GM21825 (cell line): ENCODE measurements at regions not wholly inside any gene's neighbourhood (a gene's known extent, or its start where the extent isn't known, plus 50 kb on each side); places are given as distances from the start of the nearest gene placed in this dataset.
A peak's percentile ranks its signal among the peaks of the same experiment; 100 is the strongest.

Experiments used
- ATAC-seq: cut with Tn5 transposase; IDR thresholded peaks from one replicate; pipeline ENCODE4 v1.9.1; 2021; ENCODE audit warnings: mild to moderate bottlenecking, moderate library complexity; ENCODE audit not compliant: unreplicated experiment

DNA sequence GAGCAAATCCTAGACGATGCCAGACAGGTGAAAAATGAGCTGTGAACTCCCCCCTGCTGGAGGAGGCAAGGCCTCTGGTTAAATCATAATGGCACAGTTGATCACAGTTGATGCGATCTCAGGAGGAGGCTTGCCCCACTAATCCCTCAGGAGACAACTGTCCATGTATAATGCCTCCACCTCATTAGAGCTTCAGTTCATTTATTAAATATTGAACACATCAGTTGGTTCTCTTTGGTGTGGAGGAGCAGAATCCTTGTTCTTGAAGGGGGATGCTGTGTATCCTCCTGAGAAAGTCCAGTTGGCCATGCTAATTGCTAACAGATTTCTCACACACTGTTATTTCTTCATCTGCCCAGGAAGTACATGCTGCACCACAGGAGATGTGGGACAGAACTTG, 290.5 kb downstream of the IGSF11 start:
- ATAC-seq, result no peak

DNA sequence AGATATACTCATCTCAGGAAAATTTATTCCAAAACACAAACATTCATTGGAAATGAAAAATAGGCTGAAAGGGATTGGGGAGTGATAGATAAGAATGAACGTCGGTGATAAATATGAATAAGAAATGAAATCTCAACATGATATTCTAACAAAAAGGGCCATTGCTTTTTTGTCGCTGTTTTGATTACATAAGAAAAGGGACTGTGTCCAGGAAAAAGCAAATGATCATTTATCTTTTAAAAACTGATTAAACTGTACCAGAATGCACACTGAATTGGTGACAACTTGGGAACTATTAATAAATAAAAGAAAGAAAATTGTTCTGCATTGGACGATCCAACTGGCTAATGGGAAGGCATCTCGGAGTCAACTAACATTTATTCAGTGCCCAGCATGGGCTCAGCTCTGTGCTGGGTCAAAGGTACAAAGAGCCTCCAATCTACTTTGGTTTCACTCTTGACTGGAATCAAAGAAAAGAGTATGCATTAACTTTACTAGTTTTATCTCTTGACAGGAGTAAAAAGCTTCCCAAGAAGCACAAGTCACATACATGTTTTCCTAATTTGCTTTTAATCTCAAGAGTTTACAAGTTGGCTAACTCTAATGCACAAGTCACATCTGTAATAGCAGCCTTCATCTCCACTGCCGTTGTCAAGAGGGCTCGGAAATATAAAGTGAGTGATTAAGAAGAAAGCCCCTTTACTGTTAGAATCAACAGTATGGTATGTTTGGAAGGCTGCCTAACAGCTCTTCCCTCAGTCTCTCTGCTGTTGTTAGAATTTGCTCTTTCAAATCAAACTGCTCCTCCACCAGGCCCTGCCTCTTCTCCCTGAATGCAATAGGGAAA, 280.0 kb downstream of the IGSF11 start:
- ATAC-seq, result no peak

DNA sequence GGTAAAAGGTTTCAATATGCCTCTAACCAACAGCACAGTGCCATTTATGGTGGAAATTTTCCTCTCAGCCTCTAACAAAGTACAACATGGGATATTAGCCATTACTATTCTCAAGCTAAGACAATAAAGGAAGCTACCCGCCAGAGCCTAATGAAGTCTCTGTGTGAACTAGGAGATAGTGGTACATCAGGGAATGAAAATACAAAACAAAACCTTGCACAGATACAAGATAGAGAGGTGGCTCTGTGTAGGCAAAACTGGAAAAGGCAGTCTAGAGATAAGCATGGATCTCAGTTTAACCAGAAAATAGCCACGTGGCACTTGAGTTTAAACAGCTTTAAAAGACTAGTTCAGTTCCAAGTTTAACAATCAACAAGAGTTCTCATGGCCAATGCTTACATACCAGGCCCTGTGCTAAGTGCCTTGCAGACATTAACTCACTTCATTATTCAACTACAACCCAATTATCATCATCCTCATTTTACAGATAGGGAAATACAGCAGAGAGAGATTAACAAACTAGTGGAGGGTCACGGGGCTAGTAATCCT, 279.3 kb downstream of the IGSF11 start:
- ATAC-seq, result no peak

DNA sequence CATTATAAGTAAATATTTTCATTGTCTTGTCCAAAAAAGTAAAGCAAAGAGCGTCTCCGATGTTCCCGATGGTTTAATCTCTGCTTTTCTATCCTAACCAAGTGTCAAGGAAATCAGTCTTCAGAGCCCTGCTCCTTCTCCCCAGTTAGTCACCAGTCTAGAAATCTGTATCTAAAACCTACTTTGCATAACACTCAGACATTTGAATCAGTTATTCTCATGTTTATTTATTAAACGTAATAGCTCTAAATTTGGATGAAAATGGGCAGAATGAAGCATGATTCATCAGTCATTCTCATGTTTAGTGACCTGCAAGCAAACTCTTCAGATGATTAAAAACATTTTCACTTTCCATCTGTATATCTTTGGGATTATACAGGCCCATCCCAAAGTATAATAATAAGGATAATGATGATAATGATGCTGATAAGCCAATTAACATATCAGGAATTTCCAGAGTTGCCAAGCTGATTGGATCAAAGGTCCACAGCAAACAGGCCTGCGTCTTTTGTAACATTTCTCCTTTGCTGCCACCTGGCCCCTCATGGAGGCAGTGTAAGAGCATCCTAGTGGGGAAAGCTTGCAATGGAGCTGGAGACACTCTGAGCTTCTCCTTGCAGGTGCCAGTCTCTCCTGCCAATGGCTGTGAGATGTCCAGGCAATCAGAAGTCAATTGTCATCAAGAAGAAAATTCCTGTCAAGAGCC, 273.9 kb downstream of the IGSF11 start:
- no peak for ATAC-seq

DNA sequence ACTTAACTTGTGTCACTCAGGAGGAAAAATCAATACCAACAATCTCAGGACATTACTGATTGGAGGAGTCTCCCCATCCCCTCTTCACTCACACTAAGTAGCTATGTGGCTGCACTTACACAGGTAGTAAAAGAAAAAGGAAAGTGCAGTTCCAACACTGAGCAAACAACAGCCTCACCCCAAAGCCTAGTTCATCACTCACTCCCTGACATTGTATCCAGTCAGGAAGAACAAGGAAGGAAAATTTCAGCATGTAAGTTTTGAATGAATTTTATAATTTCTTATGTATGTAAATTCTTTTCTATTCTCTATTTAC, 273.4 kb downstream of the IGSF11 start:
- ATAC-seq, result no peak

DNA sequence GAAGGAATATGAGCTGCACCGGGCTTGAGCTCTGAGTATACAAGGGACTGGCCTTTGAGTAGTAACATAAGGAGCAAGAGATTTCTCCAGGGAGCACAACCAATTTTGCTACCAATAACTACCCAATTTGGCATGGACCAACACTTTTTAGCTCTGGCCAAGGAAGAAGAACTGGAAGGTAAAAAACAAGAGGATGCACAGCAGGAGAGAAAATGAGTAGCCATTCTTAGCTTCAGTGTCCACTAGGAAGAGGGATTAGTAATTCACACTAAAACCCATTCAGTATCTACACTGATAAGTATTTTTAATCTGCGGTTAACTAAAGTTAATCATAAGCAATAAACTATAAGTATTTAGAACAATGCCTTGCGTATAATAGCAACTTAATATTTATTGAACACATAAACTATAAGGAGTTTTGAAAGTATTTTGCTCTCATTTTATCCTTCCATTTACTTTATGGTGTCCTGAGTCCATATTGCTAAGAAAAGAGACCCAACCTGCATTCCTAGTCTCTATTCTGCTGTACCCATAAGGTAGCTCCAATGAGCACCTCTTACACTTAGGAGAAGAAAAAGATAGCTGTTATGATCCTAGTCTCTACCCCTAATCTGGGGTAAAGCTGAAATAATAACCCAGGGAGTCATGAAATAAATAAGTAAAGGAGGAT, 268.9 kb downstream of the IGSF11 start:
- ATAC-seq, result no peak

DNA sequence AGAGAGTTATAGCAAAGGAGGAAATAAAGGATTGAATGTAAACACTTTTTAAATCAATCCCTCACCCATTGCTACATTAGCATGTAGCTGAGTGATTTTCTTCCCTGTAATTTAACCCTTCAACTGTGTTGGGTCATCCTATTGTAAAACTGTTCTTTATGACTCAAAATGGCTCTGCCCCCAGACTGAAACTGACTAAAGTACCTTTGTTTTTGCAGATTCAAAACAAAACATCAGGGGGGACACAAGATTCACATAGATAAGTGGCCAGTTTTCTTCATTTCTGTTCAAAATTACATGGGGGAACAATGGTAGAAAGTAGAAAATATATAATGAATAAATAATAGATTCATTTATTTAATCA, 268.4 kb downstream of the IGSF11 start:
- ATAC-seq, result no peak

DNA sequence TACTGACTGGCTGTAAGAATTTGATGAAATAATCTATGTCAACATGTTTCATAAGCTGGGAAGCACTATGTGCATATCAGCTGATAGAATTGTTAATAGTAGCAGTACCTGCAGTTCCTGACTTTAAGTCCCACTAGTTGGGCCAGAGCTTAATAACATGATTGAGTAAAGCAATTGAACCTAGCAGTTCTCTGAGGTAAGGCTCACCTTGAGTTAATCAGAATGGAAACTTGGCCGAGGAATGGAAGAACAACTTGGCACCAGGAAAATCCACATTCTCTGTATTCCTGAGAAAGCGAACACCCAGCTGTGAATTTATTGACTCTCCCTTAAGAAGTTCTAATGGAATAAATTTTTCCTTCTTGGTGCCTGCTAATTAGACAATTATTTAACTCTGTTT, 262.6 kb downstream of the IGSF11 start:
- ATAC-seq, result no peak

DNA sequence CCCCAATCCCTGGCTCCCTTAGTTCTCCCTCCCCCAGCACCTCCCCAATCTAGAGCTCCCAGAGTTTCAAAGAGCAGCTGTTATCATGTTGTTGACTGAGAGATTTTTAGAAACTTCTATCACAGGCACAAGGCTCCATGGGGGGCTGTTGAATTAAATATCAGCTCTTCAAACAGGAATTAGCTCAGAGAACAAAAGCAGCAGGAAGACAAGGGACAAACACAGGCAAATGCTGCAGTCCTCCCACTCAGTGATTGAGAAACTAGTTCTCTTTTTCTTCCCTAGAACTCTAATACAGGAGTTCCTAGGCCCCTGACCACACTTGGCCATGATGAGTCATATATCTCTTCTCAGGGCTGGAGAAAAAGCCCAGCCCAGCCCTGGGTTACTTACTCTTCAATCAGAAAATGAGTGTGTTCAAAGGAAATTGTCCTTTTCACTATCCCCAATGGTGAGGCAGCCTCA, 262.1 kb downstream of the IGSF11 start:
- peak; percentile 96 for ATAC-seq

DNA sequence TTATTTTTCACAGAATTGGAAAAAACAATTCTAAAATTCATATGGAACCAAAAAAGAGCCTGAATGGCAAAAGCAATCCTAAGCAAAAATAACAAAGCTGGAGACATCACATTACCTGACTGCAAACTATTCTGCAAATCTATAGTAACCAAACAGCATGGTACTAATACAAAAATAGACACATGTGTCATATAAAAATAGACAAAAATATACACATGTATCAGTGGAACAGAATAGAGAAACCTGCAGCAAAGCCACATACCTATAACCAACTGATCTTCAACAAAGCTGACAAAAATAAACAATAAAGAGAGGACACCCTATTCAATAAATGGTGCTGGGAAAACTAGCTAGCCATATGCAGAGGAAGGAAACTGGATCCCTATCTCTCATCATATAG, 259.6 kb downstream of the IGSF11 start:
- ATAC-seq, result no peak

DNA sequence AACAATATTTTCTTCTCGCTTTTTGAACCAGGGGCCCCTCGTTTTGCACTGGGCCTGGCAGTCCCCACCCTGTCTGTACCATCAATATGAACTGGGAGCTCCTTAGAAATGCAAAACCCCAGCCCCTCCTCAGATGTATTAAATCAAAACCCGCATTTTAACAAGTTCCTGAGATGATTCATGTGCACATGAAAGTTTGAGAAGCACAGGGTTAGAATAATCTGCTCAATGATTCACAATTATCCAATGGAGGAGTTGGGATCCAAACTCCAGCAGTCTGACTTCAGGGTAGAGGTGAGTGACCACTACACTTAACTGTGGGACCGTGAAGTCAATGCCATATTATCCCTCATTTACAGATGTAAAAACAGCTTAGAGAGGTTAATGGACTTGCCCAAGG, 256.4 kb downstream of the IGSF11 start:
- ATAC-seq, result no peak

DNA sequence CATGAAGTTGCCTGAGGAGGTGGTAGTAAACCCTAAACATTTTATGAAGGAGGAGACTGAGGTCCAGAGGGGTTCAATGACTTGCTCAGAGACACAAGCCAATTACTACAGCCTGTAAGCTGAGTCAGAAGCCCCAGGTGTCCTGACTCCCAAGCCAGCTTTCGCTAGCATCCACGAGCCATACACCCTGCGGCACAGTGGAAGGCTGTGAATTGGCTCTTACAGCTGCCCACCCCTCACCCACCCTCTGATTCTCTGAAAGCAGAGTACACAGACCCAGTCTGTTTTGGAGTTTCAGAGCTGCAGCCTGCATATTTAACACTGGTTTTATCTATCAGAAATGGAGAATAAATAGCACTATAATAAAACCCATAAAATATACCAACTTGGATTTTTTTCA, 253.4 kb downstream of the IGSF11 start:
- no peak for ATAC-seq

DNA sequence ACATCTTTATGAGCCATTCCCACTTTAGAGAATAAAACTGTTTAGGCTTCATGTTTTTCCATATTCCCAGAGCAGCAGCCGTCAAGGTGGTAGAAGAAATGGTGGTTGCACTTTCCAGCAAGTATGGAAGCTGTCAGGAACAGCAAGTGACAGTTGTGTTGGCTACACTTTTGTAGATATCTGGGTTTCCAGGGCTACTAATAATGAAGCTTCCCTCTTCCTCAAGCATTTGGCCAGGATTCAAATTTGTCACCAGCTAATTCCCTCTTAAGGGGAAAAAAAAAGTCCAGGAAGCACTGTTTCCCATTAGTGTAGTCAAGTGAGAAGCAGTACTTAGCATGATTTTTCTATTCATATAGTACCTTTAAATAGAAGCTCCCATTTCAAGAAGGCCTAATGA, 252.8 kb downstream of the IGSF11 start:
- ATAC-seq, result no peak

DNA sequence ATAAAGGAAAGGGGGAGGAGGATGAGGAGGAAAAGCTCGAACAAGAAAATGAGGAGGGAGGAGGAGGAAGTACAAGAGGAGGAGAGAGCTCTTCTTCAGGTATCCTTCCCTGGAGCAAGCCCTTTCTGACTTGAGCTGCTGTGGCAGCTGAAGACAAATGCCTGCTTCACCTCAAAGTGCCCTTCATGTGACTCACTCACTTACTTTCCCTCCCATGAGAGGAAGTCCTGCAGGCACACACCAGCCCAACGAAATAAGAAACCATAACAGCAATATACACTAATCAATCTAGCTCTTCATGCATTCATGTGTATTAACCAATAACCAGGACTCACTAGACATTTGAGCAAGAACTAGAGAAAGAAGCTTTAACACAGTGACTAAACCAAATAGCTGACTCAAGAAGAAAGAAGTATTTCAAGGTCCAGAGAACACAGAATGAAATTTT, 251.9 kb downstream of the IGSF11 start:
- ATAC-seq, result peak; percentile 94

DNA sequence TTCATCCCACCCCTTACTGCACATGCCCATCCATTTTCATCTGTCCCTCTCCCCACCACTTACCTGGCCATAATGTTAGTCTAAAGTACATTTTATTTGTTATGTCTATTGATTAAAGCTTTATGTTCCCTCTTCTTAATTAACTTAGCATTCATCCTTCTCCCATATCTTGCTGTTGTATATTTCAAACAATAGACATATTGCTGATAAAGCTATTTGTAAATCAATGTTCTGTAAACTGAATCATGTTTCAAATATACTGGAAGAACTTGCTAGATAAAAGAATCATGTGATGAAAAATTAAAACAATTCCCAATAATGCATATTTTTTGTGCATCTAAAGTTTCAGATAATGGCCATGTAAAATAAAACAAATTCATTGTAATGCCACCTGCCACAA, 249.2 kb downstream of the IGSF11 start:
- ATAC-seq, result no peak

DNA sequence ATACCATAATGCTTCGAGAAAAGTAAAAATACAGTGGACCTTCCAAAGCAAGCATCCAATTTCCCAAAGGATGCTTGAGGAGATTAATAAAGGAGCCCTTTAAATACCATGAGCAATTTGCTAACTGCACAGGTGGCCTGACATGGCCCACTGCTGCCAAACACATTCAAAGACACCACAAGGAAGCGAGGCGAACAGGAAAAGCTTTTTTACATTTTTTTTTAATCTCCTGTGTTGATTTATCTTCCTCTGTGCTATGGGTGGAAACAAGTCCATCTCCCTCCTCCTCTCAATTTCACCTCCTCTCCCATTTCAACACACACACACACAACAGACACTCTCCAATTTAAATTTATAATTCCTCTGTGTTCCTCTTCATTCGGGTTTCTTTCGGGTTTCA, 243.4 kb downstream of the IGSF11 start:
- no peak for ATAC-seq

DNA sequence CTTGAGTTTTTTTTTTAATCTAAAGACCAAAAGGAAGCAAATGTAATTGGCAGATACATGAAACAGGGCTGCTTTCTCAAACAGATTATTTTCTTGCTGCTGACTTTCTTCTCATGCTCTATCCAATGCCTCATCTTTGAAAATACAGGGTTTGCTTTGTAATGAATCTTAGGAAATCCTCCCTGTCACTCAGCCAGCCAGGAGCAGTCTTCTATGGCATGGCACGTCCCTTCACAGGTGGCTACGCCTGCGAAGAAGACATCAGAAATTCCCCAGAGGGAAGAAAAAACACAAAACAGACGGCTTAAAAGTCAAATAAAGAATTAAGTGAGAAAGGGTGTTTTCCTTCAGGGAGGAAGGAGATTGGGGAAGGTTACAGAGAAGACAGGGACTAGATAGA, 242.5 kb downstream of the IGSF11 start:
- no peak for ATAC-seq

DNA sequence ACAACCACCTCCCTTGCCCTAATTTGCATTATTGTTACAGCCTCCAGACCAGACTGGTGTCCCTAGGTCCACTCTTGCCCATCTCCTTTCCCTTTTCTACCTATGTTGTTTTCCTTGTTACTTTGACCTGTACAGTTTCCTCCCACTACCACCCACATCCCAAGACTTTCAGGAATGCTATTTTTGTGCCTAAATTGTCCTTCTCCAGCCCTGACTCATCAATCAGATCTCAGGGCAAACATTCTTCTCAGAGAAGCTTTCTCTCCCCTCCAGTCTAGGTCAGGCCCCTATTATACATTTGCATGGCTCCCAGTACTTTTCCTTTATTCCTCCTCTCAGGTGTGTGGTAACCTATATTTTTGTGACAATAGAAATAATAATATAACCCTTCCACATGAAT, 241.5 kb downstream of the IGSF11 start:
- no peak for ATAC-seq

DNA sequence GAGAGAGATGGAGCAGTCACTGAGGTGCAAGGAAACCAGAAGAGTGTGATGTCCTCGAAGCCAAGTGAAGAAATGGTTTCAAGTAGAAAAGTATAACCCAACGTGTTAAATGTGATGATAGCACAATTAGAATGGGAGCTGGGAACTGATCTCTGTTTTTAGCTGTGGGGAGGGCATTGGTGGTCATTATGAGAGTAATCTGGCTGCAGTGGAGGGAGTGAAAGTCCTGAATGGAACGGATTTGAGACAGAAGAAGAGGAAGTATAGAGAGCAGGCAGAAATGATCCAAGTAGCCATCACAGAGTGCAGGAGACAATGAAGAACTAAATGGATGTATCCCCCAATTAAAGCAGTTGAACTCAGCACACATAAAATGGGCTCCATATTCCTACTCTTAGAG, 235.3 kb downstream of the IGSF11 start:
- ATAC-seq, result no peak

DNA sequence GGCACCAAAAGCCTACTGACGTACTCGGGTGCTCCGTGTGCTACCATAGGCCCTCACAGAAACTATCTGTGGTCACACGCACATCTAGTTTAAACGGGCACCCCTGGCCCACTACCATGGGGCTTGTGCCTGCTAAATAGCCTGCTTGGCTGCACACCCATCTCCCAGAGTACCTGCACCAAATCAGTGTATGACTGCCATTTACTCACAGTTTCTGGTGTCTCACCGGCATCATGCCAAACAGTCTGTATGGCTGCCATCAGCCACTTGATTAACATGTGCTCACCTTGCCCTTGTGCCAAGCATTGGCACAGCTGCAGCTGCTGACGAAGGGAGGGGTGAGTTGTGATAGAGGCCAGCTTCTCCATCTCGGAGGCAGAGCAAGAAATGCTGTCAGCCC, 232.7 kb downstream of the IGSF11 start:
- no peak for ATAC-seq

DNA sequence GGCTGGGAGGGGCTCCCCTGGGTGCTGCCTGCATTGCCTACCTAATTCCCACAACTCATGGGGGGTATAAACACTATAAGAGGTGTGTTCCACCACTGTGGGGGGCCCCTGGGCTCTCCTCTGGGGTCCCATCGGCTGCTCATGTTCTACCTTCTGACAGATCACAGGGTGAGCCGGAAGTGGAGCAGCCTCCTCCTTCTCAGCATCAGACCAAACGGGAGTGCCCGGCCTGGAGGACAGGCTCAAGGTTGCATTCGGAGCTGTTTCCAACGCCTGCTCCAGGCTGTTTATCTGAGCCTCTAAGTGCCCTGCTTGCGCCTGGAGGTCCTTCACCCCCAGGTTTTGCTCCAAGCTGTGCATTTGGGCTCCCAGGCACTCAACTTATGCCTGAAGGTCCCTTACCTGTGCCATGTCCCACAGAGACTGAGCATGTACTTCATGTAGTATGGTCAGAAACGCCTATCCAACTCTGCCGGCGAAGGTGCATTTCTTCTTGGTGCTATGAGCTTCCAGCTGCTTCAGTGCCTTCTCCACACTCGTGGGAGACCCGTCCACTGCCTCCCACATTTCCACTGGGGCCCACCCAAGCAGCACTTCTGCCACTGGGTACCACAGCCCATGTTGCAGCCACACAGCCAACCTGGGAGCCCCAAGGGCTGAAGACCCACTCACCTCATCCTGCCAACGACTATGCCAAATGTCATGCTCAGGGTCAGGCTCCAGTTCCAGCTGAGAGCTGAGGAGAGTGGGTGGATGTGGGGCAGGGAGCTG, 232.1 kb downstream of the IGSF11 start:
- no peak for ATAC-seq
